Erythroblast (primary cell): ENCODE measurements at regions not wholly inside any gene's neighbourhood (a gene's known extent, or its start where the extent isn't known, plus 50 kb on each side); places are given as distances from the start of the nearest gene placed in this dataset.

ENCODE experiments used
- GATA1 ChIP-seq: IDR thresholded peaks from 2 replicates; pipeline ENCODE4 v1.6.1; 2011; ENCODE audit warnings: low read depth, mild to moderate bottlenecking, control low read depth, low read length, moderate library complexity
- POLR2A ChIP-seq: IDR thresholded peaks from 2 replicates; pipeline ENCODE4 v1.6.1; 2011; ENCODE audit warnings: mild to moderate bottlenecking, low read length

DNA sequence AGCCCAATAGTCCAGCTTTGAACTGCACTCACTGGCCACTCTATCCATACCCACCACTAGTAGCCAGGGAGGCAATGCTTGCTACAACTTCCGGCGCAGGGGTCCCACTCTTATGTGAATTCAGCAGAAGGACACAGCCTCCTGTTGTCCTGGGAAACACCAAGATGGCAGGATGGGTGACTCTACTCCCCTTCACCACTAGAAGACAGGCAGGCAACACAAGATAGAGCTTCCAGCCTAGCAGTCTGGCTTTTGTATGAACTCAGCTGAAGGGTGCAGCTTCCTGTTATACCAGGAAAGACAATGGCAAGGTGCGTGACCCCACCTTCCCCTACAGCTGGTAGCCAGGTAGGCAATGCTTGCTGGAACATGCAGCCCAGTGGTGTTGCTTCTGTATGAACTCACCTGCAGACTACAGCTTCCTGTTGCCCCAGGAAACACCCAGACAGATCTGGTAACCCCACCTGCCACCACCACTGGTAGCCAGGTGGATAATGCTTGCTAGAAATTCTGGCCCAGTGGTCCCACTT is 205.2 kb upstream of the KIRREL3 start:
- TF ChIP-seq POLR2A (no peak), GATA1 (no peak)
